ENCODE measurements at regions not wholly inside any gene's neighbourhood (a gene's known extent, or its start where the extent isn't known, plus 50 kb on each side); places are given as distances from the start of the nearest gene placed in this dataset.
"Not testable (repeated sequence)": the region's sequence is repeated elsewhere in the genome, so short reads cannot be mapped to it uniquely, and the experiment has no call there.

- no peak for DNase-seq (ENCODE audit: low read depth)
- TF ChIP-seq POLR2A (IDR thresholded peaks at IDR 0.05; ENCODE audit: extremely low read depth, insufficient read length) (no peak), CTCF (IDR thresholded peaks at IDR 0.05; ENCODE audit: low read depth, low read length) (no peak)
- TF ChIP-seq, protein P1, sequence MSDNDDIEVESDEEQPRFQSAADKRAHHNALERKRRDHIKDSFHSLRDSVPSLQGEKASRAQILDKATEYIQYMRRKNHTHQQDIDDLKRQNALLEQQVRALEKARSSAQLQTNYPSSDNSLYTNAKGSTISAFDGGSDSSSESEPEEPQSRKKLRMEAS (IDR thresholded peaks at IDR 0.05; ENCODE audit: low read depth, low read length): no peak
- no peak overlapping the region for H3K4me3 ChIP-seq (ENCODE audit: low read depth, low read length)
These were observed 73.8 kb upstream of the EPCAM start for GRCh38 chr2:47295131-47295980.

- TF ChIP-seq CTCF (IDR thresholded peaks at IDR 0.05; ENCODE audit: low read depth, low read length) (no peak), MYC (IDR thresholded peaks at IDR 0.05; ENCODE audit: low read depth, low read length) (no peak), POLR2A (IDR thresholded peaks at IDR 0.05; ENCODE audit: extremely low read depth, insufficient read length) (no peak)
- TF ChIP-seq, protein P1 (IDR thresholded peaks at IDR 0.05; ENCODE audit: low read depth, low read length): no peak
- no peak for DNase-seq (ENCODE audit: low read depth)
- H3K4me3 ChIP-seq (ENCODE audit: low read depth, low read length): no peak overlapping the region
These were observed 75.1 kb upstream of the EPCAM start for GRCh38 chr2:47293976-47294375.

DNA sequence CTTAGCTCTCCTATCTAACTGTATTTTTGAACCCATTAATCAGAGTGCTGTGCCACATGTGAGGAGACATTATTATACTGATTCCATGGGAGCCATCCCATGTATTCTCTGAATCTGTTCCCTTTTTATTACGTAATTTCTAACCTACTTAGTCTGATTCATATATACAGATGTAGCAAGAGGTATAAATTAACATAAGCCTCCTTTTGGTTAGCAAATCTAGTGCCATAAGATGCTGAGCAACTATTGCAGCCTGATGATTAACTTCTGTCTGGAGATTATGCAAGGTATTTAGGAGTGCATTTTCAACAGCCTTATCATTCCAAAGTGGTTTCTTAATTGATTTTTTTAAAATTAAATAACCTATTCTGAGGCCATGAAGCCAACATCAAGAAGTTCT lies 80.2 kb upstream of the EPCAM start:
- TF ChIP-seq CTCF (IDR thresholded peaks at IDR 0.05; ENCODE audit: low read depth, low read length) (no peak), POLR2A (IDR thresholded peaks at IDR 0.05; ENCODE audit: extremely low read depth, insufficient read length) (no peak), MYC (IDR thresholded peaks at IDR 0.05; ENCODE audit: low read depth, low read length) (no peak)
- TF ChIP-seq, protein P1 (IDR thresholded peaks at IDR 0.05; ENCODE audit: low read depth, low read length): no peak
- peak; percentile 53 for DNase-seq (ENCODE audit: low read depth)
- H3K4me3 ChIP-seq (ENCODE audit: low read depth, low read length): no peak overlapping the region

GRCh38 chr2:47283659-47284058 lies 85.5 kb upstream of the EPCAM start:
- DNase-seq (ENCODE audit: low read depth): no peak
- H3K4me3 ChIP-seq (ENCODE audit: low read depth, low read length): no peak overlapping the region
- TF ChIP-seq POLR2A (IDR thresholded peaks at IDR 0.05; ENCODE audit: extremely low read depth, insufficient read length) (no peak), MYC (IDR thresholded peaks at IDR 0.05; ENCODE audit: low read depth, low read length) (no peak), CTCF (IDR thresholded peaks at IDR 0.05; ENCODE audit: low read depth, low read length) (no peak)
- TF ChIP-seq, protein P1 (IDR thresholded peaks at IDR 0.05; ENCODE audit: low read depth, low read length): no peak

GRCh38 chr2:47282621-47283272 lies 86.4 kb upstream of the EPCAM start:
- TF ChIP-seq CTCF (IDR thresholded peaks at IDR 0.05; ENCODE audit: low read depth, low read length): no peak
- TF ChIP-seq, protein P1 (IDR thresholded peaks at IDR 0.05; ENCODE audit: low read depth, low read length): no peak
- no peak for TF ChIP-seq POLR2A (IDR thresholded peaks at IDR 0.05; ENCODE audit: extremely low read depth, insufficient read length)
- no peak for DNase-seq (ENCODE audit: low read depth)
- no peak overlapping the region for H3K4me3 ChIP-seq (ENCODE audit: low read depth, low read length)

DNA sequence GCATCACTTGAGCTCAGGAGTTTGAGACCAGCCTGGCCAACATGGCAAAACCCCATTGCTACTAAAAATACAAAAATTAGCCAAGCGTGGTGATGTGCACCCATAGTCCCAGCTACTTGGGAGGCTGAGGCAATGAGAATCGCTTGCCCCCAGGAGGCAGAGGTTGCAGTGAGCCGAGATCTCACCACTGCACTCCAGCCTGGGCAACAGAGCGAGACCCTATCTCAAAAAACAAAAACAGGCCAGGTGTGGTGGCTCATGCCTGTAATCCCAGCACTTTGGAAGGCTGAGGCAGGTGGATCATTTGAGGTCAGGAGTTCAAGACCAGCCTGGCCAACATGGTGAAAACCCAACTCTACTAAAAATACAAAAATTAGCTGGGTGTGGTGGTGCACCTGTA lies 89.6 kb upstream of the EPCAM start:
- H3K4me3 ChIP-seq (ENCODE audit: low read depth, low read length); DNase-seq (ENCODE audit: low read depth): not testable (repeated sequence)

All from NB4 (cell line).